GM04504 (cell line): ENCODE measurements at regions not wholly inside any gene's neighbourhood (a gene's known extent, or its start where the extent isn't known, plus 50 kb on each side); places are given as distances from the start of the nearest gene placed in this dataset.

Source experiments
- DNase-seq: peaks from one replicate; pipeline ENCODE4 v3.0.0-alpha.2; 2012; ENCODE audit warnings: low read depth

DNA sequence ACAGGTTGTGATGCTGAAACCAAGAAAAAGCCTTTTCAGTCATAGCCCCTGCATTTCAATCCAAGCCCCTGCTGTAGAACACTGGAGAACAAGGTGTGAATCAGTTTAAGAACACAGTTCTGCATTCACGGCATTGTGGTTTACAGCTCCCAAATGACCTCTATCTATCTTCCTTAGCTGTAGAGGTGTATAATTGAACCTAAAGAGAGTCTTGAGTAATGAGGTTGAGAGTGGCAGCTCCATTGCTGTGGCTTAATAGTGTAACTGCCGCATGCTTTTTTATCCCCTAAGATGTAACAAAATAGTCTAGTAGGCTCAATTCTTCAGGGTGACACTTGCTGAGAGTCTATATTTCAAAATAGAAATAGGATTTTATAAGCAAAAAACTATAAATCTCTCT lies 121.3 kb upstream of the EPHA4 start:
- no peak for DNase-seq

DNA sequence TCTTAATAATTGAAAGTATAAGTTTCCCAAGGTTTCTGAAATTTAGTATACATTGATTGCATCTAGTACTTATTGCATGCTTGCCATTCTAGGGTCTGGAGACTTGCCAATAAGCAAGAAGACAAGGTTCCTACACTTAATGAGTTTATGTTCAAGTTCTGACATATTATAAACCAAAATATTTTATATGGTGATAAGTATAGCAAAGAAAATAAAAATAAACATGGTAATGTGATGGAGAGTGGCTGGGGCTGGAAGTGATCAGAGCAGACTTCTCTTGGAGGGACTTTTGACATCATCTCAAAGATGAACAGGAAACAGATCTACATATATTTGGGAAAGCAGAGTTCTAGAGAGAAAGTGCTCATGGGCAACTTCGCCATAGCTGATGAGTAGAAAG lies 119.5 kb upstream of the EPHA4 start:
- DNase-seq = no peak

- no peak for DNase-seq
These were observed 117.0 kb upstream of the EPHA4 start for GRCh38 chr2:221689140-221689539.

- DNase-seq = no peak
These were observed 108.4 kb upstream of the EPHA4 start for GRCh38 chr2:221680548-221680947.

- no peak for DNase-seq
These were observed 105.6 kb upstream of the EPHA4 start for GRCh38 chr2:221677688-221678087.

GRCh38 chr2:221676566-221677172 lies 104.6 kb upstream of the EPHA4 start:
- DNase-seq = no peak

DNA sequence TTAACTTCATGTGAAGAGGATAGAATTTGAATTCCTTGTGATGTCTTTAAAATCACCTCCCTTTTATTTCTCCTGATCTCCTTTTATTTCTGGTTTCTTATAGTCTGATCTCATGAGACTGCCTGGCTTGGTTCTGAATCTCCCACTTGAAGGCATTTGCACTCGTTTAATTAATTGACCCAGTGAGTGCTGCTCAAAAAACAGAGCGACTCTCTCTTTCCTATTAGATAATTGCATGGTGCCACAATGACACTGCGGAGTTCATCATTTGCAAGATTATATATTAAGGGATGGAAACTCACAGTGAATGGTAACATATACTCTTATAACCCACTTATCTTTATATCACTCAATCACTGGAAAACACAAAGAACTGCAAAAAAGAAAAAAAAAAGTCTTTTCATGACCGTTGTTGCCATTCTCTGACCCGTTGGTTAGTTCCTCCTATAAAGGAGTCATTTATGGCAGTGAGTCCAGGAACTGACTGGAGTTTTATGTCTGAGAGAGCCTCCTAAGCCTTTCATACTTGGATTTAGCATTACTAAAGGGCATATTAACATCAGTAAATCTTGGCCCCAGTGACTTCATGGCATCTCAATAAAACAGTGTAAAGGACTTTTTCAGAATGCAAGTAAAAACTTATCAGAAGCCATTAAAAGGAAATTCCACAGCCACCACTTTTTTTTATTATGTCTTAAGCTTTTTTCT lies 103.3 kb upstream of the EPHA4 start:
- no peak for DNase-seq

GRCh38 chr2:221674446-221674845 lies 102.3 kb upstream of the EPHA4 start:
- DNase-seq = no peak

GRCh38 chr2:221673248-221673647 lies 101.1 kb upstream of the EPHA4 start:
- DNase-seq = no peak

DNA sequence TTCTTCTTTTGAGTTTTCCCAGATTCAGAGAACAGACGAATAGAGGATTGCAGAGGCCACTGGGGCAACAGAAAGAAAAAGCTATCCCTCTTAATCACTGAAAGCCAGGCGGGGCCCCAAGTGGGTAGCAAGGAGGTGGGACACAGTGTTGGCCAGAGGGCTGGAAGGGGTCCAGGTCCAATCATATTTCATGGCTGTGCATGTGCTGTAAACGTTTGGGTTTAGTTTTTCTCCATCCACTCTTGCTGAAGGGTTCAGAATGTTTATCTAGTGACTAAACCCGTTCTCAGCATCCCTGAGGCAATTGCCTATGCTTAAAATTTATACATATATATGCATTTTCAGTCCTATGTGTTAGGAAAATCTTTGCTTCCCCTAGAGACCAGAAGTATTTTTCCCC lies 99.4 kb upstream of the EPHA4 start:
- DNase-seq = no peak

GRCh38 chr2:221662689-221663391 lies 90.7 kb upstream of the EPHA4 start:
- no peak for DNase-seq

DNA sequence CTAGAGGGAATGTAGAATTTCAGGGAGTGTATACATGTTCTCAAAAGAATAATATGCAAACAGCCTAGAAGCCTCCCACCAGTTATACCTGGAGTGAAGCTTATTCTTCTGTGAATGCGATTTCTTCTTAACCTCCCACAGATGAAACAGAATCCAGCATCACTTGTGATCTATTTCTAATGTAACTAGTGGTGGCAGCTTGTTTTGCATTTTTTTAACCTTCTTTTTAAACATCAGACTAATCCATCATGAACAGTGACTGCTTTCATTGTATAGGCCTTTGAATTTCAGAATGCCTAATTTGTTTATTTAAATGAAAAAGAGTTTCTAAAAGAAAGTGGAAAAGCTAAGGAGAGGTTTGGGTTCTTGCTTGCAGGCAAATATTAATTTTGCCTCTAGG lies 85.7 kb upstream of the EPHA4 start:
- no peak for DNase-seq

- no peak for DNase-seq
These were observed 83.2 kb upstream of the EPHA4 start for GRCh38 chr2:221655300-221655699.

- DNase-seq = no peak
These were observed 81.1 kb upstream of the EPHA4 start for GRCh38 chr2:221653182-221653581.

DNA sequence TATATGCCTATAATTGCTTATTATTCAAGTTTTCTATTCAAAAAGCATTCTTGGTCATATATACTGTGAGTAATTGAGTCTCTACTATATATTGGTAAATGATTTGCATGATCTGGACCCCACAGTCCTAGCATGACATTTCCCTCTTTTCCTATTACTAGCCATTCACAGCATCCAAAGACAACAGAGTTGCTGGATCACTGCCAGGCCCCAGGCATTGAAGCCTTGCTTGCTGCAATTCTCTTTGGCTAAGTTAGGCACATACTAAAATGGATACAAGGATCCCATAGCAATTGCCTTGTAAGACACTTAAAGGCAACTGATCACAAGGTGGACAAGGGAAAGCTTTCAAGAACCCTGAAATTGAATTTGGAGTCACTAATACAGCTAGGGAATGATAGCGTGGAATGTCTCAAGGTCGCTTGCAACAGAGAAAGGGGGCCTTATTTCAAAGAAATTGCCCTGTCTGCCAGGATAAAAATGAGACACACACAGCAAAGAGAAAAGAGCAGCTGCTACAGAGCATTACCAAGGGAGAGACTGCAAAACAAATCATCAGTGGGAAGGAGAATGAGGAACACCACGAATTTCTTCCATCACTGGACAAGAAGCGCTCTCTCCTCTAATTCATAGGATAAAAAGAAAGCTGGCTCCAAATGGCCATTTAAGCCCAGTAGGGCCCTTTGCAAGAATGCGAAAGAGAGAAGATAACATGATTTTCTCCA lies 77.1 kb upstream of the EPHA4 start:
- DNase-seq = no peak

- no peak for DNase-seq
These were observed 70.3 kb upstream of the EPHA4 start for GRCh38 chr2:221642447-221642846.

- DNase-seq = no peak
These were observed 69.2 kb upstream of the EPHA4 start for GRCh38 chr2:221641181-221641871.

DNA sequence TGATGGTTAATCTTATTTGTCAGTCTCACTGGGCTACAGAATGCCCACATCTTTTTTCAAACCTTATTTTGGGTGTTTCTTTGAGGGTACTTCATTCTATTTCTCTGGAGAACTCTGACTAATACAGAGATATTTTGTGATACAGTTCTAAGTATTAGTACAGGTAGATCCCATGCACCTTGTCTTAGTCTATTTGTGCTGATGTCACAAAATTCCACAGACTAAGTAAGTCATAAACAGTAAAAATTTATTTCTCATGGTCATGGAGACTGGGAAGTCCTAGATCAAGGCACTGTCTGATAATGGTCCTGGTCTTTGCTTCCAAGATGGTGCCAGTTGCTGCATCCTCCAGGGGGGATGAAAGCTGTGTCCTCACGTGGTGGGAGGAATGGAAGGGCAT lies 68.6 kb upstream of the EPHA4 start:
- no peak for DNase-seq

- no peak for DNase-seq
These were observed 65.7 kb upstream of the EPHA4 start for GRCh38 chr2:221637851-221638250.

DNA sequence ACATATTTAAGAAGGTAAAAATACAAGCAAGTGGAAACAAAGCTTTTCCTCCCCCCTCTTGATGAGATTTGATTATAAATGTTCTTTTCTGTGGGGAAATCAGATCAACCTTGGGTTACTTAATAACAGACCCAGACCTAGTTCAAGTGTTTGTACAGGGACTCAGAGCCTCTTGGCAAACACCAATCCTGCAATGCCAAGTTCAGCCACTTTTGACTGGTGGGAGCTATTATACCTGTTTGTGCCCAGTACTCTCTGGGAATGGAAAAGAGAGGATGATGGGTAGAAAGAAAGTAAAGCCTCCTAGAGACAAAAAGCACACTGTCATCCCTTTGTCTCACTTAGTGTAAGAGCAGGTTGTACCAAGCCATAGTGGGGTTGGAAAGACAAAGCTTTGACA lies 63.8 kb upstream of the EPHA4 start:
- DNase-seq = no peak

GRCh38 chr2:221629468-221629867 lies 57.4 kb upstream of the EPHA4 start:
- DNase-seq = peak; percentile 39

DNA sequence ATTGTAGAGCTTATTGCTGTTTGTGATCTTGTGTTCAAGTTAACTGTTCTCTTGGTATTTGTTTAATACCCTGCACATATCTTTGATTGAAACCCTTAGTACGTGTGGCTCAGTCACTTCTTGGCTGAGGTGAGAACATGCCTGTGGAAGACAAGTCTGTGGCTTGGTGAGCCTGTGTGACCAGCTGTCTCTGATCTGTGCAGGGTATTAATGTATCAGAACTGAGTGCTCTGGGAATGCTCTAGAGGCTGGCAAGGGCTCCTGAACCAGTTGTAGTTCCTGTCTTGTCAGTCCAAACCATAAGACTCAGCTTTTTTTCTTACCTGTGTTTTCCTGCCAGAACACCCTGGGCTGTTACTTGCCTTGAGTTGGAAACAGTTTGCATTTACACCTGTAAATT lies 52.4 kb upstream of the EPHA4 start:
- no peak for DNase-seq
